Parathyroid adenoma (tissue), 2 donors: ENCODE measurements at regions not wholly inside any gene's neighbourhood (a gene's known extent, or its start where the extent isn't known, plus 50 kb on each side); places are given as distances from the start of the nearest gene placed in this dataset.

Experiments
- H2AFZ ChIP-seq: fragments of 300-600 bp; sonication (generic); one replicate; pipeline ENCODE4 v1.7.0; 2017; ENCODE audit warnings: antibody characterized with exemption, mild to moderate bottlenecking
- H3K27ac ChIP-seq: fragments of 300-600 bp; sonication (generic); one replicate; pipeline ENCODE4 v1.7.0; 2017
- H3K27me3 ChIP-seq: fragments of 300-600 bp; sonication (generic); one replicate; pipeline ENCODE4 v1.7.0; 2017; ENCODE audit warnings: low read length; ENCODE audit not compliant: control insufficient read depth, insufficient read depth
- H3K36me3 ChIP-seq: fragments of 300-600 bp; sonication (generic); one replicate; pipeline ENCODE4 v1.7.0; 2017; ENCODE audit warnings: low read length; ENCODE audit not compliant: control insufficient read depth, insufficient read depth
- H3K4me1 ChIP-seq: fragments of 300-600 bp; sonication (generic); one replicate; pipeline ENCODE4 v1.7.0; 2017; ENCODE audit warnings: control low read depth
- H3K4me2 ChIP-seq: fragments of 300-600 bp; sonication (generic); one replicate; pipeline ENCODE4 v1.7.0; 2017; ENCODE audit warnings: low read length
- H3K4me3 ChIP-seq: fragments of 300-600 bp; sonication (generic); one replicate; pipeline ENCODE4 v1.7.0; 2017; ENCODE audit warnings: low read depth, low read length
- H3K79me2 ChIP-seq: fragments of 300-600 bp; sonication (generic); one replicate; pipeline ENCODE4 v1.7.0; 2017; ENCODE audit warnings: control low read depth
- H3K9ac ChIP-seq: fragments of 300-600 bp; sonication (generic); one replicate; pipeline ENCODE4 v1.7.0; 2017; ENCODE audit warnings: mild to moderate bottlenecking
- H3K9me3 ChIP-seq: fragments of 300-600 bp; sonication (generic); one replicate; pipeline ENCODE4 v1.7.0; 2017; ENCODE audit warnings: low read length; ENCODE audit not compliant: control insufficient read depth
- CTCF ChIP-seq: fragments of 300-600 bp; sonication (generic); IDR thresholded peaks from one replicate; pipeline ENCODE4 v1.7.0; 2017; ENCODE audit warnings: antibody characterized with exemption, mild to moderate bottlenecking
- donor health status: primary hyperparathyroidism.

GRCh38 chr21:22758478-22758877 lies 1760.3 kb downstream of the NCAM2 start:
- Histone ChIP-seq H2AFZ (no peak overlapping the region), H3K4me3 (no peak overlapping the region), H3K27me3 (no peaks in the 10 kb centered on the region), H3K4me1 (no peaks in the 10 kb centered on the region), H3K27ac (no peak overlapping the region), H3K36me3 (no peaks in the 10 kb centered on the region), H3K4me2 (no peak overlapping the region), H3K9ac (no peak overlapping the region), H3K79me2 (no peaks in the 10 kb centered on the region), H3K9me3 (no peaks in the 10 kb centered on the region)
- no peak for TF ChIP-seq CTCF

- H3K4me3 ChIP-seq = no peak overlapping the region
- H3K36me3 ChIP-seq = no peaks in the 10 kb centered on the region
- no peaks in the 10 kb centered on the region for H3K4me1 ChIP-seq
- no peaks in the 10 kb centered on the region for H3K9me3 ChIP-seq
- H3K27me3 ChIP-seq = no peaks in the 10 kb centered on the region
- H3K4me2 ChIP-seq = no peak overlapping the region
- H2AFZ ChIP-seq = no peak overlapping the region
- TF ChIP-seq CTCF = no peak
- H3K27ac ChIP-seq = no peak overlapping the region
- no peaks in the 10 kb centered on the region for H3K79me2 ChIP-seq
- H3K9ac ChIP-seq = no peak overlapping the region
These were observed 1764.3 kb downstream of the NCAM2 start for GRCh38 chr21:22762463-22762862.

GRCh38 chr21:22763442-22763841 lies 1765.2 kb downstream of the NCAM2 start:
- no peak overlapping the region for H3K27ac ChIP-seq
- no peak overlapping the region for H3K9ac ChIP-seq
- TF ChIP-seq CTCF = no peak
- H3K79me2 ChIP-seq = no peaks in the 10 kb centered on the region
- no peaks in the 10 kb centered on the region for H3K27me3 ChIP-seq
- H3K4me2 ChIP-seq = no peak overlapping the region
- no peaks in the 10 kb centered on the region for H3K9me3 ChIP-seq
- no peaks in the 10 kb centered on the region for H3K4me1 ChIP-seq
- H3K36me3 ChIP-seq = no peaks in the 10 kb centered on the region
- H3K4me3 ChIP-seq = no peak overlapping the region
- no peak overlapping the region for H2AFZ ChIP-seq

GRCh38 chr21:22764222-22764621 lies 1766.0 kb downstream of the NCAM2 start:
- H3K9me3 ChIP-seq = no peaks in the 10 kb centered on the region
- no peak overlapping the region for H3K4me3 ChIP-seq
- no peaks in the 10 kb centered on the region for H3K4me1 ChIP-seq
- no peak overlapping the region for H2AFZ ChIP-seq
- H3K36me3 ChIP-seq = no peaks in the 10 kb centered on the region
- TF ChIP-seq CTCF = no peak
- no peak overlapping the region for H3K9ac ChIP-seq
- no peaks in the 10 kb centered on the region for H3K79me2 ChIP-seq
- no peak overlapping the region for H3K4me2 ChIP-seq
- no peak overlapping the region for H3K27ac ChIP-seq
- H3K27me3 ChIP-seq = no peaks in the 10 kb centered on the region

- Histone ChIP-seq H3K79me2 (no peaks in the 10 kb centered on the region), H3K27me3 (no peaks in the 10 kb centered on the region), H3K4me1 (no peaks in the 10 kb centered on the region), H2AFZ (no peak overlapping the region), H3K4me2 (no peak overlapping the region), H3K36me3 (no peaks in the 10 kb centered on the region), H3K9me3 (no peaks in the 10 kb centered on the region), H3K4me3 (no peak overlapping the region), H3K27ac (no peak overlapping the region), H3K9ac (no peak overlapping the region)
- no peak for TF ChIP-seq CTCF
These were observed 1793.2 kb downstream of the NCAM2 start for GRCh38 chr21:22791376-22791775.
